ENCODE measurements at regions not wholly inside any gene's neighbourhood (a gene's known extent, or its start where the extent isn't known, plus 50 kb on each side); places are given as distances from the start of the nearest gene placed in this dataset.

DNA sequence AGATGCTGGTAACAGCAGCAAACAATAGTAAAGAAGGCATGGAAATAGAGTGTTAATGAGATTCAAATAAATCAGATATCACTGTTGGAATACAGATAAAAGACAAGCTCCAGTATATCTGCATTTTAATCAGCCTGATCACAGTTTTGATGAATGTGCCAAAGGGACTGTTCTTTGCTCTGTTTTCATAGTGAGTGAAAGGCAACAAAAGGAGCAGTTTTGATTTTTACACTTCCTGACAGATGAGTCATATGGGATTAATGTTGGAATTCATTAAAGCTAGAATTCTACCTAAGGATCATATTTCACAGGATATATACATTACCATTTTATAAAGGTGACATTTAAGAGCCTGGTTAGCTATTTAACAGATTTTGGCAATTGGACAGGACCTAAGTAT is 743.3 kb upstream of the PTPRD start:
- no peak for DNase-seq (ENCODE audit: low spot score)
- in situ Hi-C loops (cut with MboI; ENCODE audit: low pct_unique_long_range_greater_than_20kb, low sequenced_read_pairs, unreplicated experiment), result no loop called here
- TF ChIP-seq, protein P1, sequence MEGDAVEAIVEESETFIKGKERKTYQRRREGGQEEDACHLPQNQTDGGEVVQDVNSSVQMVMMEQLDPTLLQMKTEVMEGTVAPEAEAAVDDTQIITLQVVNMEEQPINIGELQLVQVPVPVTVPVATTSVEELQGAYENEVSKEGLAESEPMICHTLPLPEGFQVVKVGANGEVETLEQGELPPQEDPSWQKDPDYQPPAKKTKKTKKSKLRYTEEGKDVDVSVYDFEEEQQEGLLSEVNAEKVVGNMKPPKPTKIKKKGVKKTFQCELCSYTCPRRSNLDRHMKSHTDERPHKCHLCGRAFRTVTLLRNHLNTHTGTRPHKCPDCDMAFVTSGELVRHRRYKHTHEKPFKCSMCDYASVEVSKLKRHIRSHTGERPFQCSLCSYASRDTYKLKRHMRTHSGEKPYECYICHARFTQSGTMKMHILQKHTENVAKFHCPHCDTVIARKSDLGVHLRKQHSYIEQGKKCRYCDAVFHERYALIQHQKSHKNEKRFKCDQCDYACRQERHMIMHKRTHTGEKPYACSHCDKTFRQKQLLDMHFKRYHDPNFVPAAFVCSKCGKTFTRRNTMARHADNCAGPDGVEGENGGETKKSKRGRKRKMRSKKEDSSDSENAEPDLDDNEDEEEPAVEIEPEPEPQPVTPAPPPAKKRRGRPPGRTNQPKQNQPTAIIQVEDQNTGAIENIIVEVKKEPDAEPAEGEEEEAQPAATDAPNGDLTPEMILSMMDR (IDR thresholded peaks at IDR 0.05; ENCODE audit: extremely low read depth, insufficient read depth, missing control alignments), result no peak

DNA sequence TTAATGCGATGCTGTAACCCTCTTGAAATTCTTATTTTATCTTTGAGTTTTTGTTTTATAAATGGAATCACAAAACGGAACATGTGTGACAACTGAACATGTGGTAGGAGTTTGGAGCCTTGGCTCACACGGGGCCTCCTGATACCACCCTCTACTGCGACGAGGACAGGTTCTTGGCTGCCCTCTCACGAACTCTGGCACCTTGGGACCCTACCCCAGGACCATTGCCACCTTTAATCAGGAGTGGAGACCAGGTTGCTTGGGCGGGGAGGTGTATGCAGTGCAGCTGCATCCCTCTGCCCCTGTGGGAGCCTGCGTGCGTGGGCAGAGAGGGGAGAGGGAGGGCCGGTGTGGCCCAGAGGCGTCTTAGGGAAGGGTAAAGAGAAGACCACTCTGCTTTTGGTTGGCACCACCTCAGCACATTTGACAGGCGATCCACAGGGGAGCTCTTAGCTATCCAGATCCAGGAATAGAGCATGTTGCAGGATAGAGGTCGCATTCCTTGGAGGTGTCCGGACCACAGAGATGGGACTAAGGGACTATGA is 753.9 kb upstream of the PTPRD start:
- in situ Hi-C loops (cut with MboI; ENCODE audit: low pct_unique_long_range_greater_than_20kb, low sequenced_read_pairs, unreplicated experiment), result no loop called here
- no peak for DNase-seq (ENCODE audit: low spot score)
- TF ChIP-seq, protein P1 (IDR thresholded peaks at IDR 0.05; ENCODE audit: extremely low read depth, insufficient read depth, missing control alignments), result no peak

DNA sequence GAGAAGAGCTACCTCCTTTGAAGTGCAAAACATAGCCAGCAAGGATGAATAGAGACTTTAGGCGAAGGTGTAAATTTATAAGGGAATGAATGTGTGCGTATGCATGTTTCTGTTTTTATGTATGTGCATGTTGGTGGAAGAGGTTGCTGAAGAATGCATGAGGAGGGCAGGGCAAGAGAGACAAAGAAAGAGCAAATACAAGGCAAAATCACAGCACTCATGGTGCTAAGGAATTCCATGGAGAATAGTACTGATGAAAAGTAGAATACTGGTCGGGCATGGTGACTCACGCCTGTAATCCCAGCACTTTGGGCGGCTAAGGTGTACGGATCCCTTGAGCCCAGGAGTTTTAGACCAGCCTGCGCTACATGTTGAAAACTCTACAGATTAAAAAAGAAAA is 762.1 kb upstream of the PTPRD start:
- no peak for DNase-seq (ENCODE audit: low spot score)
- in situ Hi-C loops (cut with MboI; ENCODE audit: low pct_unique_long_range_greater_than_20kb, low sequenced_read_pairs, unreplicated experiment), result no loop called here
- TF ChIP-seq, protein P1 (IDR thresholded peaks at IDR 0.05; ENCODE audit: extremely low read depth, insufficient read depth, missing control alignments), result no peak

DNA sequence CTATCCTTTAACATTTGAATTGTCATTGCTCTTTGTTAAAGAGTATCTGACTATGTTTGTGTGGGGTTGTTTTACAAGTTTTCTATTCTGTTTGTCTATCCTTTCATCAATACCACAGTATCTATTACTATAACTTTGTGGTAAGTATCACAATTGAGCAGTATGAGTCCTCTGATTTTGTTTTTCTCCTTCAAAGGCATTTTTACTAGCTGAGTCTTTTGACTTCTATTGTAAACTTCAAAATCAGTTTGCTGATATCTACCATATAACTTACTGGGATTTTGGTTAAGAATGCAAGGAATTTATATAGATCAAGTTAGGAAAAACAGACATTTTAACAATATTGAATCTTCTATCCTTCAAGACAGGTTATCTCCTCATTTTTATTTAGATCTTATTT is 789.8 kb upstream of the PTPRD start:
- in situ Hi-C loops (cut with MboI; ENCODE audit: low pct_unique_long_range_greater_than_20kb, low sequenced_read_pairs, unreplicated experiment), result no loop called here
- TF ChIP-seq, protein P1 (IDR thresholded peaks at IDR 0.05; ENCODE audit: extremely low read depth, insufficient read depth, missing control alignments), result no peak
- DNase-seq (ENCODE audit: low spot score), result no peak

DNA sequence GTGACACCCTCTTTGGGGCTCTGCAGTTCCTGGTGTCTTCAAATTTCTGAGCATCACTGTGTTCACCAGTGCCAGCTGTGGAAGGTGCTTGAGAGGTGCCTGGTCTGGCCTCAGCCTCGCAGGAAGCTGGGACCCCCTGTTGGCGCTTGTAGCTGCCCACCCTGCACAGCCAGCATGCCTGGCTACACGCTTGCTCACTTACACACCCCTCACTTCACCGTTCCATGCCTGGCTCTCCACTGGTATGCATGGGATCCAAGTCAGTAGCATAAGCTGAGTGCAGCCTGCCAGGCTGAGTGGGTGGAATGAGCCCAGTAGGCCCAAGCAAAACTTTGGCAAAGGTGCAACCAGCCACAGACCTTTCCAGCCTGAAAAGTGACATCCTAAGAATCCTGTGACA is 801.4 kb upstream of the PTPRD start:
- no peak for DNase-seq (ENCODE audit: low spot score)
- TF ChIP-seq, protein P1 (IDR thresholded peaks at IDR 0.05; ENCODE audit: extremely low read depth, insufficient read depth, missing control alignments), result no peak
- in situ Hi-C loops (cut with MboI; ENCODE audit: low pct_unique_long_range_greater_than_20kb, low sequenced_read_pairs, unreplicated experiment), result no loop called here

DNA sequence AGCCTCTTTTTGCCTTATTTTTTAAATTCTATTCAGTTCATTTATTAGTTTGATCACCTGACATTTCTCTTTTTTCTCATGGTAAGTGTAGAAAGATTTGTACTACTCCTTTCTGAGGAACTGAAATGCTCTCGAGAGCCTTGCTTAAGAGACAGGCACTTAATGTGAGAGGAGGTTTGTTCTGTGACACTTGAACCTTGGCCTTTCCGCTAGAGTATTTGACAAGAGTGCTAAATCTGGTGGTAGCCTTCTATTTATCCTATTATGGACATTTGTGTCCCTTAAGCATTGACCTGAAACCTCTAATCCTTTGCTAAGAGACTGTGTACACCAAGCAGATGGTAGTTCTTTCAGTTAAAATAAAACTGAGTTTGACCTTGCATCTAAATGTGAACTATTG is 805.0 kb upstream of the PTPRD start:
- in situ Hi-C loops (cut with MboI; ENCODE audit: low pct_unique_long_range_greater_than_20kb, low sequenced_read_pairs, unreplicated experiment), result no loop called here
- no peak for DNase-seq (ENCODE audit: low spot score)
- TF ChIP-seq, protein P1 (IDR thresholded peaks at IDR 0.05; ENCODE audit: extremely low read depth, insufficient read depth, missing control alignments), result no peak

DNA sequence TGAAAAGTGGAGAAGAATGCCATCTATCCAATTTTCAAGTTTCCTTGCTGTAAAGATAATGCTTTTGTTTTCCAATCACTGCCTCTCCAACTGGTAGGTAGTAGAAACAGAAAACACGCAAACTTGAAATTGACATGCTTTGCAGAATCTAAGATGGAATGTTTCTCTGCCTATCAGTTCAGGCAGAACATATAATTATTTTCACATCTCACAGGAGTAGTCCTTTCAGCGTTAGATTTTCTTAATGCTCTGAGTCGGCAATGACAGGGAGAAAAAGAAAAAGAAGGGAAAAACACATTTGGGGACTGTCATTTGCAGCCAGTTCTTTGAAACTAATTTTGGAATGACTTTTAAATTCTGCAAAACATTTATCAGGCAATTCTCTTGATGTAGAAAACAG is 818.7 kb upstream of the PTPRD start:
- in situ Hi-C loops (cut with MboI; ENCODE audit: low pct_unique_long_range_greater_than_20kb, low sequenced_read_pairs, unreplicated experiment), result no loop called here
- TF ChIP-seq, protein P1 (IDR thresholded peaks at IDR 0.05; ENCODE audit: extremely low read depth, insufficient read depth, missing control alignments), result no peak
- no peak for DNase-seq (ENCODE audit: low spot score)

Measured in GM13977 (cell line).